HG03469 (cell line): ENCODE measurements at regions not wholly inside any gene's neighbourhood (a gene's known extent, or its start where the extent isn't known, plus 50 kb on each side); places are given as distances from the start of the nearest gene placed in this dataset.

Experiments
- ATAC-seq: cut with Tn5 transposase; IDR thresholded peaks from one replicate; pipeline ENCODE4 v1.9.1; 2021; ENCODE audit warnings: mild to moderate bottlenecking, moderate library complexity, moderate number of reproducible peaks; ENCODE audit not compliant: unreplicated experiment

- ATAC-seq, result no peak
Observed at GRCh38 chr4:176383273-176384077, 63.7 kb downstream of the SPCS3 start.

GRCh38 chr4:176385601-176386000, 65.8 kb downstream of the SPCS3 start:
- no peak for ATAC-seq

- ATAC-seq, result no peak
Observed at GRCh38 chr4:176387571-176387970, 67.8 kb downstream of the SPCS3 start.

GRCh38 chr4:176393306-176394013, 73.7 kb downstream of the SPCS3 start:
- ATAC-seq, result no peak

GRCh38 chr4:176400816-176401461, 81.2 kb downstream of the SPCS3 start:
- no peak for ATAC-seq

- ATAC-seq, result no peak
Observed at GRCh38 chr4:176404621-176405020, 84.9 kb downstream of the SPCS3 start.

- no peak for ATAC-seq
Observed at GRCh38 chr4:176406297-176406696, 86.5 kb downstream of the SPCS3 start.

GRCh38 chr4:176406736-176407135, 87.0 kb downstream of the SPCS3 start:
- ATAC-seq, result no peak

GRCh38 chr4:176409627-176410026, 89.9 kb downstream of the SPCS3 start:
- ATAC-seq, result no peak

GRCh38 chr4:176413171-176413570, 93.4 kb downstream of the SPCS3 start:
- peak; percentile 90 for ATAC-seq

- ATAC-seq, result no peak
Observed at GRCh38 chr4:176422001-176422400, 102.2 kb downstream of the SPCS3 start.

GRCh38 chr4:176422511-176422910, 102.7 kb downstream of the SPCS3 start:
- ATAC-seq, result no peak

- ATAC-seq, result no peak
Observed at GRCh38 chr4:176425035-176425434, 105.3 kb downstream of the SPCS3 start.

- ATAC-seq, result no peak
Observed at GRCh38 chr4:176432811-176433540, 113.2 kb downstream of the SPCS3 start.

GRCh38 chr4:176433983-176434382, 114.2 kb downstream of the SPCS3 start:
- no peak for ATAC-seq

GRCh38 chr4:176435901-176436292, 116.1 kb downstream of the SPCS3 start:
- ATAC-seq, result no peak

- ATAC-seq, result peak; percentile 40
Observed at GRCh38 chr4:176436293-176436973, 116.7 kb downstream of the SPCS3 start.

- ATAC-seq, result no peak
Observed at GRCh38 chr4:176437756-176438155, 118.0 kb downstream of the SPCS3 start.

GRCh38 chr4:176438401-176438800, 118.6 kb downstream of the SPCS3 start:
- ATAC-seq, result no peak

GRCh38 chr4:176439611-176440010, 119.8 kb downstream of the SPCS3 start:
- no peak for ATAC-seq

GRCh38 chr4:176440698-176441097, 120.9 kb downstream of the SPCS3 start:
- ATAC-seq, result no peak
